ENCODE measurements at regions not wholly inside any gene's neighbourhood (a gene's known extent, or its start where the extent isn't known, plus 50 kb on each side); places are given as distances from the start of the nearest gene placed in this dataset.

DNA sequence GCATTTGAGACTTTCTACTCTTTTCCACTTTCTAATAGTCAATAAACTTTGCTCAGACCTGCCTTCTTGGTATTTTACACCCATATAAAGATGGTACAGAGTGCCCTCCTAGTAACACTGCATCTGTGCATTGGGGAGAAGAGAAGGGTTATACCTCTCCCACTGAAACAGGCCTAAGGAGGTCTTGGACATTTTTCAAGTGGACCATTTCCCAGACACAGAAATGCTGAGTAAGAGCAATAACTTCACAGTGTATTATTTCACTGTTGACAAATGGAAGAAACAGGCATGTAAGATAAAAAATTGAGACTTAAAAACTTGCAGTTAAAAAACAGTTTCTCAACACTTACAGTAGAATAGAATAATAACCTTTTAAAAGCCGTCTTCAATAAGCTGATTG lies 1224.0 kb upstream of the CDH18 start:
- TF ChIP-seq, protein P1, sequence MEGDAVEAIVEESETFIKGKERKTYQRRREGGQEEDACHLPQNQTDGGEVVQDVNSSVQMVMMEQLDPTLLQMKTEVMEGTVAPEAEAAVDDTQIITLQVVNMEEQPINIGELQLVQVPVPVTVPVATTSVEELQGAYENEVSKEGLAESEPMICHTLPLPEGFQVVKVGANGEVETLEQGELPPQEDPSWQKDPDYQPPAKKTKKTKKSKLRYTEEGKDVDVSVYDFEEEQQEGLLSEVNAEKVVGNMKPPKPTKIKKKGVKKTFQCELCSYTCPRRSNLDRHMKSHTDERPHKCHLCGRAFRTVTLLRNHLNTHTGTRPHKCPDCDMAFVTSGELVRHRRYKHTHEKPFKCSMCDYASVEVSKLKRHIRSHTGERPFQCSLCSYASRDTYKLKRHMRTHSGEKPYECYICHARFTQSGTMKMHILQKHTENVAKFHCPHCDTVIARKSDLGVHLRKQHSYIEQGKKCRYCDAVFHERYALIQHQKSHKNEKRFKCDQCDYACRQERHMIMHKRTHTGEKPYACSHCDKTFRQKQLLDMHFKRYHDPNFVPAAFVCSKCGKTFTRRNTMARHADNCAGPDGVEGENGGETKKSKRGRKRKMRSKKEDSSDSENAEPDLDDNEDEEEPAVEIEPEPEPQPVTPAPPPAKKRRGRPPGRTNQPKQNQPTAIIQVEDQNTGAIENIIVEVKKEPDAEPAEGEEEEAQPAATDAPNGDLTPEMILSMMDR (IDR thresholded peaks at IDR 0.05; ENCODE audit: low read depth, low read length), result no peak
- Histone ChIP-seq H3K36me3 (no peaks in the 10 kb centered on the region), H3K27me3 (no peaks in the 10 kb centered on the region), H3K9me3 (ENCODE audit: low read depth) (no peaks in the 10 kb centered on the region), H3K4me1 (ENCODE audit: low read depth) (no peaks in the 10 kb centered on the region), H3K4me3 (no peak overlapping the region), H3K27ac (no peak overlapping the region)
- DNase-seq (ENCODE audit: low read depth in 1 of 2, low spot score in 1 of 2), result peak in 1 of 2 donors; percentile 57

- Histone ChIP-seq H3K4me1 (ENCODE audit: low read depth) (no peaks in the 10 kb centered on the region), H3K36me3 (no peaks in the 10 kb centered on the region), H3K9me3 (ENCODE audit: low read depth) (no peaks in the 10 kb centered on the region), H3K4me3 (no peak overlapping the region), H3K27me3 (no peaks in the 10 kb centered on the region), H3K27ac (no peak overlapping the region)
- TF ChIP-seq, protein P1 (IDR thresholded peaks at IDR 0.05; ENCODE audit: low read depth, low read length), result no peak
- no peak for DNase-seq (ENCODE audit: low read depth in 1 of 2, low spot score in 1 of 2)
Measured at GRCh38 chr5:21209409-21209808, 1221.4 kb upstream of the CDH18 start.

- Histone ChIP-seq H3K36me3 (no peaks in the 10 kb centered on the region), H3K9me3 (ENCODE audit: low read depth) (no peaks in the 10 kb centered on the region), H3K27me3 (no peaks in the 10 kb centered on the region), H3K4me3 (no peak overlapping the region), H3K27ac (no peak overlapping the region), H3K4me1 (ENCODE audit: low read depth) (no peaks in the 10 kb centered on the region)
- DNase-seq (ENCODE audit: low read depth in 1 of 2, low spot score in 1 of 2), result no peak
- TF ChIP-seq, protein P1 (IDR thresholded peaks at IDR 0.05; ENCODE audit: low read depth, low read length), result no peak
Measured at GRCh38 chr5:21199087-21199486, 1211.1 kb upstream of the CDH18 start.

GRCh38 chr5:21195145-21195544 lies 1207.1 kb upstream of the CDH18 start:
- H3K27ac ChIP-seq, result no peak overlapping the region
- H3K36me3 ChIP-seq, result no peaks in the 10 kb centered on the region
- no peaks in the 10 kb centered on the region for H3K27me3 ChIP-seq
- no peak for DNase-seq (ENCODE audit: low read depth in 1 of 2, low spot score in 1 of 2)
- no peaks in the 10 kb centered on the region for H3K4me1 ChIP-seq (ENCODE audit: low read depth)
- no peak overlapping the region for H3K4me3 ChIP-seq
- H3K9me3 ChIP-seq (ENCODE audit: low read depth), result no peaks in the 10 kb centered on the region
- TF ChIP-seq, protein P1 (IDR thresholded peaks at IDR 0.05; ENCODE audit: low read depth, low read length), result no peak

GRCh38 chr5:21185536-21185935 lies 1197.5 kb upstream of the CDH18 start:
- TF ChIP-seq, protein P1 (IDR thresholded peaks at IDR 0.05; ENCODE audit: low read depth, low read length), result no peak
- no peaks in the 10 kb centered on the region for H3K27me3 ChIP-seq

DNA sequence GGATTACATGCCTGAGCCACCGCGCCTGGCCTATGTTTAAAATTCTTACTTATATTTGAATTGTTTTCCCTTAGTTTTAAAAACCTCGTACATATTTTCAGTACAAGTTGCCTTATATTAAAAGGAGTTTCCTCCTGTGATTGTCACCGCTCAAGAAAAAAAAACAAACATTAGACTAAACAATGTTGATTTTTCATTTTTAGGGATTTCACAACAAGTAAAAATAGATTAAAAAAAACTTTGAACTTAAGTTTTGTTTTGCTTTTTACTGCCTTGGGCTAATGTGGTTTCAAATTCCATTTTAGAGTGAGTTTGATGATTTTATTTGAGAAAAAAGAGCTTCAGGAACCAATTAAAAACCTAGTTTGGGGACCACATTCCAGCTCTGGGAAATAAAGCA lies 1196.6 kb upstream of the CDH18 start:
- Histone ChIP-seq H3K4me1 (ENCODE audit: low read depth) (no peaks in the 10 kb centered on the region), H3K36me3 (no peaks in the 10 kb centered on the region), H3K4me3 (no peak overlapping the region), H3K27ac (no peak overlapping the region), H3K9me3 (ENCODE audit: low read depth) (no peaks in the 10 kb centered on the region), H3K27me3 (no peaks in the 10 kb centered on the region)
- no peak for DNase-seq (ENCODE audit: low read depth in 1 of 2, low spot score in 1 of 2)
- TF ChIP-seq, protein P1 (IDR thresholded peaks at IDR 0.05; ENCODE audit: low read depth, low read length), result no peak

More at GRCh38 chr5:21185536-21185935, 1197.5 kb upstream of the CDH18 start:
- Histone ChIP-seq H3K27ac (no peak overlapping the region), H3K9me3 (ENCODE audit: low read depth) (no peaks in the 10 kb centered on the region), H3K4me1 (ENCODE audit: low read depth) (no peaks in the 10 kb centered on the region), H3K4me3 (no peak overlapping the region), H3K36me3 (no peaks in the 10 kb centered on the region)
- no peak for DNase-seq (ENCODE audit: low read depth in 1 of 2, low spot score in 1 of 2)

Measured in cardiac muscle cell (in vitro differentiated cells and primary cell).